GM12892 (cell line): ENCODE measurements at regions not wholly inside any gene's neighbourhood (a gene's known extent, or its start where the extent isn't known, plus 50 kb on each side); places are given as distances from the start of the nearest gene placed in this dataset.

Experiments used
- POLR2A ChIP-seq: IDR thresholded peaks from 2 replicates; pipeline ENCODE4 v1.6.1; 2011; ENCODE audit warnings: low read depth, low read length, control low read depth
- TAF1 ChIP-seq: IDR thresholded peaks from 2 replicates; pipeline ENCODE4 v1.6.1; 2011; ENCODE audit warnings: low read depth, mild to moderate bottlenecking, control low read depth, low read length, borderline replicate concordance

- TF ChIP-seq POLR2A (no peak), TAF1 (no peak)
Observed at GRCh38 chr14:71752111-71752738, 180.0 kb upstream of the RGS6 start.
